ENCODE measurements at regions not wholly inside any gene's neighbourhood (a gene's known extent, or its start where the extent isn't known, plus 50 kb on each side); places are given as distances from the start of the nearest gene placed in this dataset.

- Histone ChIP-seq H3K27me3 (ENCODE audit: control insufficient read depth, insufficient read depth, low read length) (no peaks in the 10 kb centered on the region), H3K9ac (ENCODE audit: insufficient read depth, low read length) (no peak overlapping the region), H3K4me1 (ENCODE audit: control insufficient read depth, extremely low read depth, insufficient read depth, low read length) (no peaks in the 10 kb centered on the region), H2AFZ (ENCODE audit: low read length) (no peak overlapping the region), H3K79me2 (ENCODE audit: control insufficient read depth, insufficient read depth, low read length) (no peaks in the 10 kb centered on the region), H3K4me2 (ENCODE audit: extremely low read depth, insufficient read depth, low read length) (no peak overlapping the region), H3K4me3 (replicated peaks in 1 of 4; ENCODE audit: control extremely low read depth in 1 of 4, insufficient read depth in 1 of 4, low read depth in 3 of 4, low read length in 4 of 4) (no peak overlapping the region), H3K9me3 (ENCODE audit: control insufficient read depth, insufficient read depth, low read depth, low read length) (no peaks in the 10 kb centered on the region), H3K27ac (ENCODE audit: insufficient read depth, low read length) (no peak overlapping the region), H4K20me1 (ENCODE audit: control insufficient read depth, extremely low read depth, insufficient read depth, low read length) (no peaks in the 10 kb centered on the region), H3K36me3 (ENCODE audit: control insufficient read depth, insufficient read depth, low read length) (no peaks in the 10 kb centered on the region)
- TF ChIP-seq EZH2 (IDR thresholded peaks at IDR 0.05; ENCODE audit: low read length, missing control alignments) (no peak), CTCF (conservative IDR thresholded peaks at IDR 0.05 in 1 of 2, IDR thresholded peaks at IDR 0.05 in 1 of 2; ENCODE audit: low read depth in 1 of 2, low read length in 2 of 2) (no peak)
- peak; percentile 6 to 76 for DNase-seq (ENCODE audit: low read depth in 2 of 2)
Observed at GRCh38 chr16:72357910-72358309, 186.0 kb upstream of the PMFBP1 start.

GRCh38 chr16:72355561-72355960 is 183.6 kb upstream of the PMFBP1 start:
- no peak overlapping the region for H3K9ac ChIP-seq (ENCODE audit: insufficient read depth, low read length)
- DNase-seq (ENCODE audit: low read depth in 2 of 2) = peak; percentile 12 to 85
- TF ChIP-seq CTCF (conservative IDR thresholded peaks at IDR 0.05 in 1 of 2, IDR thresholded peaks at IDR 0.05 in 1 of 2; ENCODE audit: low read depth in 1 of 2, low read length in 2 of 2) (no peak), EZH2 (IDR thresholded peaks at IDR 0.05; ENCODE audit: low read length, missing control alignments) (no peak)
- no peak overlapping the region for H3K27ac ChIP-seq (ENCODE audit: insufficient read depth, low read length)
- no peaks in the 10 kb centered on the region for H3K36me3 ChIP-seq (ENCODE audit: control insufficient read depth, insufficient read depth, low read length)
- H2AFZ ChIP-seq (ENCODE audit: low read length) = no peak overlapping the region
- H3K27me3 ChIP-seq (ENCODE audit: control insufficient read depth, insufficient read depth, low read length) = no peaks in the 10 kb centered on the region
- no peak overlapping the region for H3K4me3 ChIP-seq (replicated peaks in 1 of 4; ENCODE audit: control extremely low read depth in 1 of 4, insufficient read depth in 1 of 4, low read depth in 3 of 4, low read length in 4 of 4)
- no peaks in the 10 kb centered on the region for H3K9me3 ChIP-seq (ENCODE audit: control insufficient read depth, insufficient read depth, low read depth, low read length)
- H3K79me2 ChIP-seq (ENCODE audit: control insufficient read depth, insufficient read depth, low read length) = no peaks in the 10 kb centered on the region
- H3K4me1 ChIP-seq (ENCODE audit: control insufficient read depth, extremely low read depth, insufficient read depth, low read length) = no peaks in the 10 kb centered on the region
- H4K20me1 ChIP-seq (ENCODE audit: control insufficient read depth, extremely low read depth, insufficient read depth, low read length) = no peaks in the 10 kb centered on the region
- no peak overlapping the region for H3K4me2 ChIP-seq (ENCODE audit: extremely low read depth, insufficient read depth, low read length)

- no peak for DNase-seq (ENCODE audit: low read depth in 2 of 2)
- TF ChIP-seq CTCF (conservative IDR thresholded peaks at IDR 0.05 in 1 of 2, IDR thresholded peaks at IDR 0.05 in 1 of 2; ENCODE audit: low read depth in 1 of 2, low read length in 2 of 2) = no peak
- TF ChIP-seq EZH2 (IDR thresholded peaks at IDR 0.05; ENCODE audit: low read length, missing control alignments) = no peak
- H2AFZ ChIP-seq (ENCODE audit: low read length) = no peak overlapping the region
- no peak overlapping the region for H3K27ac ChIP-seq (ENCODE audit: insufficient read depth, low read length)
- no peaks in the 10 kb centered on the region for H3K36me3 ChIP-seq (ENCODE audit: control insufficient read depth, insufficient read depth, low read length)
- H3K4me2 ChIP-seq (ENCODE audit: extremely low read depth, insufficient read depth, low read length) = no peak overlapping the region
- no peaks in the 10 kb centered on the region for H4K20me1 ChIP-seq (ENCODE audit: control insufficient read depth, extremely low read depth, insufficient read depth, low read length)
- H3K9ac ChIP-seq (ENCODE audit: insufficient read depth, low read length) = no peak overlapping the region
- H3K9me3 ChIP-seq (ENCODE audit: control insufficient read depth, insufficient read depth, low read depth, low read length) = no peaks in the 10 kb centered on the region
- no peaks in the 10 kb centered on the region for H3K27me3 ChIP-seq (ENCODE audit: control insufficient read depth, insufficient read depth, low read length)
- H3K4me1 ChIP-seq (ENCODE audit: control insufficient read depth, extremely low read depth, insufficient read depth, low read length) = no peaks in the 10 kb centered on the region
- no peak overlapping the region for H3K4me3 ChIP-seq (replicated peaks in 1 of 4; ENCODE audit: control extremely low read depth in 1 of 4, insufficient read depth in 1 of 4, low read depth in 3 of 4, low read length in 4 of 4)
- no peaks in the 10 kb centered on the region for H3K79me2 ChIP-seq (ENCODE audit: control insufficient read depth, insufficient read depth, low read length)
Observed at GRCh38 chr16:72349719-72350118, 177.8 kb upstream of the PMFBP1 start.

All from fibroblast of lung (primary cell).